HG03342 (cell line): ENCODE measurements at regions not wholly inside any gene's neighbourhood (a gene's known extent, or its start where the extent isn't known, plus 50 kb on each side); places are given as distances from the start of the nearest gene placed in this dataset.
"Not testable (repeated sequence)": the region's sequence is repeated elsewhere in the genome, so short reads cannot be mapped to it uniquely, and the experiment has no call there.

Source experiments
- ATAC-seq: cut with Tn5 transposase; IDR thresholded peaks from one replicate; pipeline ENCODE4 v1.9.1; 2021; ENCODE audit warnings: mild to moderate bottlenecking, moderate library complexity; ENCODE audit not compliant: unreplicated experiment

DNA sequence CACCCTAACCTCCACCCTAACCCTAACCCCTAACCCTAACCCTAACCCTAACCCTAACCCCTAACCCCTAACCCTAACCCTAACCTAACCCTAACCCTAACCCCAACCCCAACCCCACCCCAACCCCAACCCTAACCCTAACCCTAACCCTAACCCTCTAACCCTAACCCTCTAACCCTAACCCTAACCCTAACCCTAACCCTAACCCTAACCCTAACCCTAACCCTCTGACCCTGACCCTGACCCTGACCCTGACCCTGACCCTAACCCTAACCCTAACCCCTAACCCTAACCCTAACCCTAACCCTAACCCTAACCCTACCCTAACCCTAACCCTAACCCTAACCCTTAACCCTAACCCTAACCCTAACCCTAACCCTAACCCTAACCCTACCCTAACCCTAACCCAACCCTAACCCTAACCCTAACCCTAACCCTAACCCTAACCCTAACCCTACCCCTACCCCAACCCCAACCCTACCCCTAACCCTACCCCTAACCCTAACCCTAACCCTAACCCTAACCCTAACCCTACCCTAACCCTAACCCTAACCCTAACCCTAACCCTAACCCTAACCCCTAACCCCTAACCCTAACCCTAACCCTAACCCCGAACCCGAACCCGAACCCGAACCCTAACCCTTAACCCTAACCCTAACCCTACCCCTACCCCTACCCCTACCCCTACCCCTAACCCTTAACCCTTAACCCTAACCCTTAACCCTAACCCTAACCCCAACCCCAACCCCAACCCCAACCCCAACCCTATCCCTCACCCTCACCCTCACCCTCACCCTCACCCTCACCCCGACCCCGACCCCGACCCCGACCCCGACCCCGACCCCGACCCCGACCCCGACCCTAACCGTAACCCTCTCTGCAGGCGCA lies 186.2 kb upstream of the CHL1 start:
- ATAC-seq, result not testable (repeated sequence)

DNA sequence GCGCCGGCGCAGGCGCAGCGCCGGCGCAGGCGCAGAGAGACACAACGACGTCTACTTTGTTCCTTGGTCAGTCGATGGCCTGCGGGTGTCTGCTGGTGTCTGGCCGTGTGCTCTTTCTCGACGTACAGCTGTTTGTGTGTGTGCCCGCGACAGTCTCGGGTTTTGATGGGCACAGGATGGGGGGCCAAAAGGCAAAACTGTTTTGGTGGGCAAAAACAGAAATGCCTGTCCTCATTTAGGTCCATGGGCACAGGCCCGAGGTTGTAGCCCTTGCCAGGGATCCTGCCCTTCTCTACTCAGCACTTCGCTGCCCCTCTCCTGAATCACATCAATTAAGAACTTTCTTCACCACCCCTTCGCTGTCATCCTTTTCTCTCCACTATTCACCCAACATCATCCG lies 184.8 kb upstream of the CHL1 start:
- no peak for ATAC-seq

- ATAC-seq, result no peak
Measured at GRCh38 chr3:14652-15051, 181.9 kb upstream of the CHL1 start.

DNA sequence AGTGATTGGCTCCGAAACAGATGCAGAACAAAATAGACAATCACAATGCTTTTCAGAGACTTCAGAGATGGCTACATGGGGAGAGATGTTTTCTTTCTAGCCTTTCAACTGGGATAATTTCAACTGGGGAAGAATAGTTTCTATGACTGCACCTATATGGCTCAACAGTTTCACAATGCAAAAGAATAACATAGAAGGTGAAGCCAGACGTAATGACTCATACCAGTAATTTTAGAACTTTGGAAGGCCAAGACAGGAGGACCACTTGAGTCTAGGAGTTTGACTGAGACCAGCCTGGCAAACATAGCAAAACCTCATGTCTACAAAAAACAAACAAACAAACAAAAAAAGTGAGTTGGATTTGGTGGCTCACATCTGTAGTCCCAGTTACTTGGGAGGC lies 180.2 kb upstream of the CHL1 start:
- ATAC-seq, result no peak

- no peak for ATAC-seq
Measured at GRCh38 chr3:20421-20820, 176.1 kb upstream of the CHL1 start.

DNA sequence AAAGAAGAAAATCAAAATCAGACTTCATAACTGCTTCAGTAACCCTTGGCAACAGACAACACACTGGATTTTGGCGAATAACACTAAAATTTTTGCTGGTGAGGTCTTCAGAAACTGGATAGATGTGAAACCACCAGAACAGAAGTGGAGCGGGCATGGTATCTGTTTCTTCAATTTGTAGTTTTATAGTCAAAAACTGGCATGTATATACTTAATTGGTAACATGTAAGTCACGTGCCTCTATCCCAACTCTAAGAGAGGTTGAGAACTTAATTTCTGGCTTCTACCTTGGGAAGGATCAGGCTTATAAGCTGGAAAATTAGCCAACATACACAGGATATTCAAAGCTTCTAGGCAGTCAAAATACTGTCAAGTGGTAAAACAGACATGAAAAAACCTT lies 172.6 kb upstream of the CHL1 start:
- ATAC-seq, result no peak

DNA sequence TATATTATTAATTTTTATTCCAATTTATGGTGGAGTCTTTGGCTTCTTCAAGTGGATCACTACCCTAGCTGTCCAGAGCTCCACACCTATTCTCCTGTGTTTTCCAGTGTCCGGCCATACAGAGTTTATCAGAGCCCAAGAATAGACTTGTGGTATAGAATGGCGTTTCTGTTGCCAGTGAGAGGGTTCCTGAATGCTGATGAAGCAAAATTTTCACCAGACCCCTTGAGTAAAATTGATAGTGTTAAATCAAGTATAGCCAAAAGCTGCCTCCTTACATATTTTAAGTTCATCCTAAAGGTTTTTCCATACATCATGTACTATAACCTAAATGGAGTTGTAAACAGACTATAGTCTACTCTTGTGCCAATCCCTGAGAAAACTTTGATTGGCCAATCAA lies 171.5 kb upstream of the CHL1 start:
- ATAC-seq, result no peak

- not testable (repeated sequence) for ATAC-seq
Measured at GRCh38 chr3:35985-36384, 160.6 kb upstream of the CHL1 start.

DNA sequence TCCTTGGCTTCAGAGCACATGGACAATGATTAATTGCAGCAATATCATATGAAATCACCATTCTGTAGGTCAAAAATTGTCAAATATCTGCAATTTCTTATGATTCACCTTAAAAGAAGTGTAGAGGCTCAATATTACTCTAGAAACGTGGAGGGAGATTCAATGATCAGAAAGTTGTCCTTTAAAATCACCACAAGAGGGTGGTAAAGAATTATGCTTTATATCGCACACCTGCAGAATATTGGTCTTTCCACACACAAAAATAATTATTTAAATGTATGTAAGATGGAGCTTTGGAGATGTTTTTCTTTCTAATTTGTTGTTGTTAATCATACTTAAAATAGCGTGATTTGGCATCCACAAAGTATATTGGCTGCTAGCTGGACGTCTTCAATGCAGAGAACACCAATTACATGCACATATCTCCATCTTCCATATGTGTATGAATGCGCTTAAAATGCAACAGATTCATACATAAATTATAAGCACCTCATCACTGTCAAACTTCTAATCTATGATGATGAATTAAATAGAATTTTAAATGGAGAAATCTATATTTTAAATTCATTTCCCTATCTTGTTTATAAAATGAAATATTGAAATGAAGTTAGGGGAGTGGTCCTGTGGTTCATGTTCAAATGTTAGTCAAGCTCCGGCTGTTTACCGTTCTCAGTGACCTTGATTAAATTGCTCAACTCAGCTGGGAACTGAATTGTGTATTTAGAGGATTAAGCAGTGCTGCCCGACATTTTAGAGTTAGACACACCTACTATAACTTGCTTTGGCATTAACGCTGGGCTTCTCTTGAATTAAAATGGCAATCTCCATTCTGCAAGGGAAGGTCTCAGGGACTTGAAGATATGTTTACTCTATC lies 153.5 kb upstream of the CHL1 start:
- ATAC-seq, result not testable (repeated sequence)

- no peak for ATAC-seq
Measured at GRCh38 chr3:44028-44676, 152.4 kb upstream of the CHL1 start.

DNA sequence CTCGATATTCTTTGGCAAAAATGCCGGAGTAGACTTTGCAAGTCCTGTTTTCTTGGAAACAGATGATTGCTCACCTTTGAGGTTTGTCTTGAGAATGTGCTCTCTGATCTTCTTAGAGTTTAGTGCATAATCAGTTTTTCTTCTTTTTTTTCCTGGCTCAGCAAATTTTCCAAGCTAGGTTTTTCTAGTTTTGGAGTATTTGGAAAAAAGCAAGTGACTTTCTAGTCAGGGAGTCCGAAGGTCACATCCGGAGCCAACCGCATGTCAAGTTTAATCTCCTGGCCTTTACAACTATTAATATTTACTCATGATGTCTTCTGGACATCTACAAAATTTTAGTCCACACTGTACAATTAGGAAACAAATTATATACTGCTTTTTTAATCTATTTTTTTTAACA lies 151.6 kb upstream of the CHL1 start:
- ATAC-seq, result not testable (repeated sequence)

DNA sequence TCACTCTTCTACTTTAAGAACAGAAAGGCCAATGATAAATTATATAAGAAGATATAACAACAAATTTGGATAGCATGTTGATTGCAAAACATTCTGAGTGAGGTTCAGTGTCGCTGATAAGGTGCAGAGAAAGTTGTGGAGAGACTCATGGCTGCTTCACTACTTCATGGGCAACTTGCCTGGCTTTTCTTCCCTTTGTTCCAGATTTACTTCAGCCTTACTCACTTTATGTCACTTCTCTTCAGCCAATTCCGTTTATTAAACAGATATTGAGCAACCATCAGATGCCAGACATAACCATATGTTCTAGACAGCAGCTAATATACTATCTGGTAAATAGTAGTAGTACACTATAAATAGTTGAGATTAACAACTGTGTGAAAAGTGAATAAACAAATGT lies 150.0 kb upstream of the CHL1 start:
- ATAC-seq, result no peak

GRCh38 chr3:53441-53840 lies 143.1 kb upstream of the CHL1 start:
- not testable (repeated sequence) for ATAC-seq

- no peak for ATAC-seq
Measured at GRCh38 chr3:54240-54639, 142.3 kb upstream of the CHL1 start.

DNA sequence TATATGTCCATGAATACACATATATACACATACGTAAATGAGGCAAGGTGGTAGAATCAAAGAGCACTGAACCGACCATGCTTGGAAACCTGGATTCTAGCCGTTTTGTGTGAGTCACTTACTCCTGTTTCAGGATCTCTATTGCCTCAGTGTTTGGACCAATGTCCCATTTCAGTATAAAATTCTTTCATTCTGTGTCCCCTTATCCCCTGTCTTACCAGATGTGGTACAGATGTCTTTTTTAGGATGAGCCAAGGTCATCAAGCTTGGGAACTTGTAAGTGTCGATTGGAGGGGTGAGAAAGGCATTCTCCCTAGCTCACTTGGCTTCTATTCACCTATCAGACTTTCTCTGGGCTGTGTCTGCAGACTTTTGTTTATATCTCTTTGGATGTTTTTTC lies 139.9 kb upstream of the CHL1 start:
- ATAC-seq, result no peak

GRCh38 chr3:59854-60253 lies 136.7 kb upstream of the CHL1 start:
- no peak for ATAC-seq

- ATAC-seq, result no peak
Measured at GRCh38 chr3:63095-63765, 133.3 kb upstream of the CHL1 start.

GRCh38 chr3:69690-70089 lies 126.9 kb upstream of the CHL1 start:
- ATAC-seq, result no peak

DNA sequence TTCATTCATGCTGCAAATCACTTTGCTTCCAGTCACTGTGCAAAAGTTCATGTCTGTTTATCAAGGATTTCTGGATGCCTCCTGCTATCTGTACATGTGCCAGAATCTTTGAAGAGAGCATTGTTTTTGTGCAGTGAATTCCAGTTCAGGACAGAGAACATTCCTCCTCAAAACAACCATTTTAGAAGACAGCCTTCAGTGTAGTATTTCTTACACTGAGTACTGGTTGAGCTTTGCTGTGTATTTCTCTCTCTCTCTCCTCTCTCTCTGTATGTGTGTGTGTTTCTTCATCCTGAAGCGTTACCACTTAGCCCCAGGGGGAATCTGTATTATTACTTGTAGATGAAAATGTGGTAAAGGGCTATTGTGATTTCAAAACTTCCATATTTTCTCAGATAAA lies 123.8 kb upstream of the CHL1 start:
- no peak for ATAC-seq

- ATAC-seq, result no peak
Measured at GRCh38 chr3:73271-73670, 123.3 kb upstream of the CHL1 start.

- no peak for ATAC-seq
Measured at GRCh38 chr3:74676-75243, 121.8 kb upstream of the CHL1 start.
